ENCODE measurements at regions not wholly inside any gene's neighbourhood (a gene's known extent, or its start where the extent isn't known, plus 50 kb on each side); places are given as distances from the start of the nearest gene placed in this dataset.
A peak's percentile ranks its signal among the peaks of the same experiment; 100 is the strongest.

GRCh38 chr3:72022027-72022426 is 237.1 kb upstream of the PROK2 start:
- ATAC-seq (no peak), DNase-seq (ENCODE audit: low read depth in 1 of 2, low spot score in 1 of 2) (no peak), FAIRE-seq (no peak)
- H3K27ac ChIP-seq = no peak overlapping the region
- 62% methylated on average over 5 of the region's 5 CpGs for WGBS (ENCODE audit: missing lambda C conversion rate)
- 0 out of 3 replicates have a peak, but pooled peaks cover 8% of the 10 kb centered on the region for H3K4me1 ChIP-seq
- TF ChIP-seq EHMT2 (IDR thresholded peaks at IDR 0.05; ENCODE audit: low read depth) (no peak), USF2 (IDR thresholded peaks at IDR 0.05) (no peak), CBX2 (IDR thresholded peaks at IDR 0.05; ENCODE audit: borderline replicate concordance, low read depth) (no peak), ZFP36 (IDR thresholded peaks at IDR 0.05; ENCODE audit: borderline replicate concordance, partially characterized antibody) (no peak), REST (IDR thresholded peaks at IDR 0.05) (no peak), RFX5 (IDR thresholded peaks at IDR 0.05) (no peak), RARB (CRISPR knock-in tag; IDR thresholded peaks at IDR 0.05) (no peak), CEBPB (IDR thresholded peaks at IDR 0.05) (no peak), ZSCAN20 (CRISPR knock-in tag; IDR thresholded peaks at IDR 0.05) (no peak)
- no peaks in the 10 kb centered on the region for H3K9me3 ChIP-seq
- H3K4me3 ChIP-seq = no peak overlapping the region
- ChIA-PET CTCF (no interaction called here), POLR2A (no interaction called here)
- no peak overlapping the region for H3K4me2 ChIP-seq

- FAIRE-seq (no peak), DNase-seq (ENCODE audit: low read depth in 1 of 2, low spot score in 1 of 2) (no peak), ATAC-seq (no peak)
- Histone ChIP-seq H3K4me2 (no peak overlapping the region), H3K9me3 (no peaks in the 10 kb centered on the region), H3K4me1 (0 out of 3 replicates have a peak, but pooled peaks cover 8% of the 10 kb centered on the region), H3K4me3 (no peak overlapping the region), H3K27ac (no peak overlapping the region)
- 40% methylated on average over 1 of the region's 1 CpG for whole genome bisulfite sequencing (ENCODE audit: missing lambda C conversion rate)
- POLR2A ChIA-PET = no interaction called here
- CTCF ChIA-PET = no interaction called here
- no peak for TF ChIP-seq FOXS1 (CRISPR knock-in tag; IDR thresholded peaks at IDR 0.05)
- no peak for TF ChIP-seq HDAC2 (IDR thresholded peaks at IDR 0.05)
- no peak for TF ChIP-seq NR3C1 (IDR thresholded peaks at IDR 0.05)
- TF ChIP-seq ZNF302 (CRISPR knock-in tag; IDR thresholded peaks at IDR 0.05) = no peak
- no peak for TF ChIP-seq ESRRA (IDR thresholded peaks at IDR 0.05; ENCODE audit: borderline replicate concordance, low read length)
- no peak for TF ChIP-seq POLR2A (IDR thresholded peaks at IDR 0.05; ENCODE audit: low read length)
- TF ChIP-seq MAFK (IDR thresholded peaks at IDR 0.05; ENCODE audit: partially characterized antibody) = no peak
- no peak for TF ChIP-seq RAD21 (conservative IDR thresholded peaks at IDR 0.05 in 1 of 2, IDR thresholded peaks at IDR 0.05 in 1 of 2)
- TF ChIP-seq CHD4 (IDR thresholded peaks at IDR 0.05; ENCODE audit: borderline replicate concordance) = no peak
- no peak for TF ChIP-seq HEYL (CRISPR knock-in tag; IDR thresholded peaks at IDR 0.05)
- TF ChIP-seq KDM5A (IDR thresholded peaks at IDR 0.05) = no peak
- no peak for TF ChIP-seq CBX8 (IDR thresholded peaks at IDR 0.05)
Observed at GRCh38 chr3:72021531-72021930, 236.6 kb upstream of the PROK2 start.

- POLR2A ChIA-PET = no interaction called here
- CTCF ChIA-PET = interaction anchor here (1.4 to 1.9 kb wide), 2 partner anchors 19 to 55 kb away, joined by 3 to 4 read pairs; no protein-coding TSS in a partner anchor
- ATAC-seq (no peak), DNase-seq (ENCODE audit: low read depth in 1 of 2, low spot score in 1 of 2) (no peak), FAIRE-seq (no peak)
- H3K4me3 ChIP-seq = no peak overlapping the region
- 0 out of 3 replicates have a peak overlapping the region, but pooled peaks have one; percentile 6 for H3K4me2 ChIP-seq
- TF ChIP-seq ZFP36 (IDR thresholded peaks at IDR 0.05; ENCODE audit: borderline replicate concordance, partially characterized antibody) (no peak), MAZ (IDR thresholded peaks at IDR 0.05; ENCODE audit: borderline replicate concordance, low read depth, low read length) (no peak), CHD4 (IDR thresholded peaks at IDR 0.05; ENCODE audit: borderline replicate concordance) (no peak), CBX2 (IDR thresholded peaks at IDR 0.05; ENCODE audit: borderline replicate concordance, low read depth) (no peak), USF2 (IDR thresholded peaks at IDR 0.05) (no peak), CEBPB (IDR thresholded peaks at IDR 0.05) (no peak), MAFK (IDR thresholded peaks at IDR 0.05; ENCODE audit: partially characterized antibody) (peak; percentile 88), MYC (IDR thresholded peaks at IDR 0.05; ENCODE audit: borderline replicate concordance, low read length) (no peak), NFE2L2 (conservative IDR thresholded peaks at IDR 0.05; ENCODE audit: low read length) (peak; percentile 92), HOXB5 (CRISPR knock-in tag; IDR thresholded peaks at IDR 0.05) (no peak), CBX8 (IDR thresholded peaks at IDR 0.05) (no peak)
- H3K9me3 ChIP-seq = no peaks in the 10 kb centered on the region
- peak overlapping the region in 1 of 2 experiments; percentile 47; a peak in 3 of 6 replicates for H3K27ac ChIP-seq
- H3K4me1 ChIP-seq = 0 out of 3 replicates have a peak, but pooled peaks cover 8% of the 10 kb centered on the region
- WGBS (ENCODE audit: missing lambda C conversion rate) = 74% methylated on average over 5 of the region's 5 CpGs
Observed at GRCh38 chr3:72018343-72018984, 233.5 kb upstream of the PROK2 start.
